ENCODE measurements at regions not wholly inside any gene's neighbourhood (a gene's known extent, or its start where the extent isn't known, plus 50 kb on each side); places are given as distances from the start of the nearest gene placed in this dataset.
"Not testable (repeated sequence)": the region's sequence is repeated elsewhere in the genome, so short reads cannot be mapped to it uniquely, and the experiment has no call there.

DNA sequence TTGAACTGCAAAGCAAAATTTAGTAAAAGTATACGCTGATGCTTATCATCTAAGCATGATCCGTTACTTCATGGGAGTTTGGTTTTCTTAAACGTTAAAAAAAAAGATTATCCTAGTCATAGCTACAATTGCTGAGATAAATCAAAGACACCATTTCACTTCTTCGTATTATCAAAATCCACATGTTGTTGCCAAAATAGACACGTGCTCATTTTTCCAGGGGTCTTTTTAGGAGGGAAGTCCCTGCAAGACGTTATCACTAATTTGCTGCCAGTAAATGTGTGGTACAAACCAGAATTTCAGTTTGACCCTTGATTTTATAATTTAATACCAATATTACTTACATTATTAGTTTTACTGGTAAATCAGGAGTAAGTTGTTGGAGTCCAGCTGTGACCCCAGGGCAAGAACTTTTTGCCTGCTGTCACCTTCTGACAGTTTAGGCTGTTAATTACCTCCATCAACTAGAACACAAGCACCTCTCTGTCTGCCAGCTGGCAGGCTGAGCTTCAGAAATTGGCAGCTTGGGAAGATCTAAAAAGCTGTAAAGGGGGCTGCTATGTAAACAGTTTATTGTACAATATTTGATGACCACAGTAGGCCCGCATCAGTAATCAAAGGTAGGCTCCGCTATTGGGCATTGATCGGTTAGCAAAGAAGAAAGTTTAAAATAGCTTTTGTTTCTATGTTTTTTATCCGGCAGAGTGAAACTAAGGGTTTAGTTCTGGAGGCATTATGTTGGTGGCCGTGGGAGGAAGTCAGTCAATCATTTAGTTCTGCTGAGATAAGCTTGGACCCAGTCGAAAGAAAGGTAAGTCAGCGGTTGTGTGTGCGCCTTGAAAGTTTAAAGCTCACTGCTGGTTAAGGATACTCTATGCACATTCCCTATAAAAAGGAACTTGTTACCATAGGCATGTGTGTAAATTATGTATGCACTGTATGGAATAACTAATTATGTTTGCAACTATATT is 196.4 kb downstream of the FBXO8 start:
- H3K4me3 ChIP-seq (ENCODE audit: low read depth, low read length): no peak overlapping the region
- DNase-seq (ENCODE audit: low read depth): no peak

DNA sequence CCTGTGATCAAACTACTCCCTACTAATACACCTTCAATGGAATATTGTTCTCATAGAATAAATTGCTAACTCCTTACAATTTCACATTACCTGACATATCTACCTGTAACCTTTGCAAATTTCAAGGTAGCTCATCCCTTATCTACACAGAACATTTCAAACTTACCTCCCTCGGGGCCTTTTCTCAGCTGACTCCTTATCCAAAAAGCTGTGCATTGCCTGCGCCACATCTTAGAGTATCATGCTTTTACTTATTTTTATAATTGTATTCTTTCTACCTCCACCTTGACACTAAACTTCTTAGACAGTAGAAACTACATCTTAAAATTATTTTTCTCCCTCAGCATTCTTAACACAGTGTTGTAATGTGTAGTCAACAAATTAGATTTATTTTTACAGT is 198.5 kb downstream of the FBXO8 start:
- DNase-seq (ENCODE audit: low read depth): no peak
- H3K4me3 ChIP-seq (ENCODE audit: low read depth, low read length): no peak overlapping the region

DNA sequence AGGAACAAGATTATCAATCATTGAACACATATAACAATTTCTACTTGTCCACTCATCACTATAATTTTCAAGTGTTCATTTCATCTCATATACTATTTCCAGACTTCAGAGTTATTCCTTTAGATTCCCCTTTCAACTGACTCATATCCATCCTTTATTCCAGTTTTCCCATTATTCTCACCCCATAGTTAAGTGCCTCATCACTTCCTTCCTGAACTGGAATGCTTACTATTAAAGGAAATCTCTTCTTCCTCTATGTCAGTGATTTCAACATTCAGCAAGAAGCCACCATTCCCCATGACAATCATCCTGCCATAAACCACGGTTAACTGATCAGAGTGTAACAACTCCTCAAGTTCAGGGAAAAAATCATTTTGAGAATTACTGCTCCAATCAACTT is 198.9 kb downstream of the FBXO8 start:
- peak; percentile 23 for DNase-seq (ENCODE audit: low read depth)
- H3K4me3 ChIP-seq (ENCODE audit: low read depth, low read length): no peak overlapping the region

DNA sequence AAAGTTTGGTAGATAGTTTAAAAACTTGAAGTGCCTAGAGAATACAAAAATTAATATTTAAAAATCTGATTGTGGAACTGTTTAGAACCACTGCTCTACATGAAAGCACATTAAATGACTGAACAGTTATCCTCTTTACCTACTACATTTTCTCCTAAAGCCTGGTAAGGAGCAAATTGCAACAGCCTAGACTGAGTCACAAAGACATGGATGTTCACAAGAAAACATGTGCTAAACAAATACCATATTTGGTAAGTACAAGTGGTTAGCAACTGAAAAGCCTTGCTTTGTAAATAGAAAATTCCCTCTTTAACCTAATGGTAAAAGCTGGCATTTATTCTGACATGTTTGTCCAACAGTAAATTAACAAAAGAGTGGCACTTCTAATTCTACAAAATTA is 203.1 kb downstream of the FBXO8 start:
- DNase-seq (ENCODE audit: low read depth): peak; percentile 65
- H3K4me3 ChIP-seq (ENCODE audit: low read depth, low read length): no peak overlapping the region

DNA sequence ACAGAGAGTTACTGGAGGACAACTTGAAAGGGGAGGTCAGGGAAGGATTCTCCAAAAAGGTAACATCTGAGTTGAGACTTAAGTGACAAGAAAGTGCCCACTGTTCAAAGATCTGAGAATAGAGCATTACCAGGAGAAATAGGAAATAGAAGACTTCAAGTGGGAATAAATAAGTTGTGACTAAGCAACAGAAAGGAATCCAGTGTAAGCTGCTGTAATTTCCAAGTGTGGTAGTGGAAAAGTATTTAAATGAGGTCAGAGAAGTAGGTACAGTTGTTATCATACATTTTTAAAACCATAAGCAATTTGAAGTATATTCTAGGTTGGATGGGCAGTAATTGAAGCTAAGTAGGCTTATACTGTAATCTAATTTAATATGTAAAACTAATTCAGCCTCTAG is 211.9 kb downstream of the FBXO8 start:
- no peak for DNase-seq (ENCODE audit: low read depth)
- H3K4me3 ChIP-seq (ENCODE audit: low read depth, low read length): no peak overlapping the region

DNA sequence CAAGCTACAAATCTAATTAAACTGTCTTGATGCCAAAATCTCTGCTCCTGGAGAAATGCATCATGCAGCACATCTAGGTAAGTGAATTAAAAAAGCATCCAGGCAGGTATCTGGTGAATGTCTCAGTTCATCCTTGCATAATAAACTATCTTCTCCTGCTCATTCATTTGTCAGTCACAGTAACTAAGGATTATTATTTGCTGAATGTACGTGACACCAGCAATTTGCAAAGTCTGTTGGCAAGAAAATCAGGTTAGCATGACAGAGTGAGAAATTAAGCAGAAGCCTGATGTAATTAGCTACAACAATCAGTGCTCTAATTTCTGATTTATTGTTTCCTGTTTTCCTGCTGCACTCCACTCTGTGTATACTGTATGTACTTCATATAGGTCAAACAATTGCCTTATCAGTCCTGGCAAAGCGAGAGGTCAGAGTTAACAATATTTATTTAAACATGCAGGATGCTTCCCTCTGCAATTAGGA is 213.6 kb downstream of the FBXO8 start:
- DNase-seq (ENCODE audit: low read depth): no peak
- H3K4me3 ChIP-seq (ENCODE audit: low read depth, low read length): no peak overlapping the region

DNA sequence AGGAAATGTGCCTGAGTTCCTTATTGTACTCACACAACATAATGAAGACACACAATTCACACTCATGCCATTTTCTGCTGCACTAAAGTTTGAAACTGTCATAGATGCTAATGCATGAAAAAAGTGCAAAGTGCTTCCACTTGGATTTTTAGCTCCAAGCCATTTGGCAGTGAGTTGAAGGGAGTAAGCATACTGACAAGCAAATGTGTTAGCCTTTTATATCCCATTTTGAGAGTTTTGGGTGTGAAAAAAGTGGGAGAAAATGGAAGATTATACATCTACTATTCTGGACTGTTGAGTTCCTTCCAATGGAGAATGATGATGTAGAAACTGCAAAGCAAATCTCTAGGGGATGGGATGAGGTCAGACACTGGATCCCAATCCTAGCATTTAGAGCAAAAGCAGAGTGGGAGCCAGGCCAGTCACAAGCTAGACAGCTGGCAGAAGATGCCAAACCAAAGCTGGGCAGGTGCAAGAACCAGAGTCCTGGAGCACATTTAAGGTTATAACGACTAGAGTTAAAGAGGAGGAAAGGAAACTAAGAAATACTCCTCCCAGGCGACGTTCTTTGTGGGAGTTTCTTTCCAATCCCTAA is 216.8 kb downstream of the FBXO8 start:
- no peak overlapping the region for H3K4me3 ChIP-seq (ENCODE audit: low read depth, low read length)
- no peak for DNase-seq (ENCODE audit: low read depth)

DNA sequence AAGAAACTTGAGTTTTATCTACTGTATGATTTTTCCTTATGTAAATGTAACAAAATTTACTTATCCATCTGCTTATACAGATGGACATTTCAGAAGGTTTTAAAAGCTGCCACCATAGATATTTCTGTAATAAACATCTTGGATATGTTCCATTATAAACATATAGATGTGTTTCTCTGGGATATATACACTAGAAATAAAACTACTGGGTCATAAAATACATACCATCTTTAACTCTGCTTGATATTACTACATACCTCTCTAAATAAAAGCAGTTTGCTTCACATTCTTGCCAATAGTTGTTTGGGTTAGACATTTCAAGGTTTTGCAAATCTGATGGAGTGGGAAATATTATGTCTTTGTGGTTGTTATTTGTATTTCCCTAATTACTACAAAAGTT is 220.6 kb downstream of the FBXO8 start:
- no peak overlapping the region for H3K4me3 ChIP-seq (ENCODE audit: low read depth, low read length)
- DNase-seq (ENCODE audit: low read depth): no peak

DNA sequence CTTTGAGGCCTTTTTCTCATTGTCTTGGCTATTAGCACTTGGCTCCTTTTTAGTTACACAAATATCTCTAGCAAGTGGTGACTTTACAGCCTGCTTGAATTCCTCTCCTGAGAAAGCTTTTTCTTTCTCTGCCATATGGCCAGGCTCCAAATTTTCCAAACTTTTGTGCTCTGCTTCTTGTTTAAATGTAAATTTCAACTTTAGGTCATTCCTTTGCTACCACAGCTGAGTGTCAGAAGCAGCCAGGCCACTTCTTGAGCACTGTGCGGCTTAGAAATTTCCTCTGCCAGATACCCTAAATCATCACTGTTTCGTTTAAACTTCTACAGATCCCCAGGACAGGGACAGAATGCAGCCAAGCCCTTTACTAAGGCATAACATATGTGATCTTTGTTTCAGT is 222.4 kb downstream of the FBXO8 start:
- H3K4me3 ChIP-seq (ENCODE audit: low read depth, low read length): no peak overlapping the region
- DNase-seq (ENCODE audit: low read depth): no peak

DNA sequence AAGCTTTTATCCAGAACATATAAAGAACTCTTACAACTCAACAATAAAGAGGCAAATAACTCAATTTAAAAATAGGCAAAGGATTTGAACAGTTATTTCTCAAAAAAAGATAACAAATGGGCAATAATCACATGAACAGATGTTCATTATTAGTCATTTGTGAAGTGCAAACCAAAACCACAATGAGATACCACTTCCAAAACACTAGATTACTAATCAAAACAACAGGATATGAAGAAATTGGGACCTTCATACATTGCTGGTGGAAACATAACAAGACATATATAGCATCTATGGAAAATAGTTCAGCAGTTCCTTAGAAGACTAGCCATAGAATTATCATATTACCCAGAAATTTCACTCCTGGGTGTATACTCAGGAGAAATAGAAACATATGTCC is 224.6 kb downstream of the FBXO8 start:
- no peak overlapping the region for H3K4me3 ChIP-seq (ENCODE audit: low read depth, low read length)
- no peak for DNase-seq (ENCODE audit: low read depth)

DNA sequence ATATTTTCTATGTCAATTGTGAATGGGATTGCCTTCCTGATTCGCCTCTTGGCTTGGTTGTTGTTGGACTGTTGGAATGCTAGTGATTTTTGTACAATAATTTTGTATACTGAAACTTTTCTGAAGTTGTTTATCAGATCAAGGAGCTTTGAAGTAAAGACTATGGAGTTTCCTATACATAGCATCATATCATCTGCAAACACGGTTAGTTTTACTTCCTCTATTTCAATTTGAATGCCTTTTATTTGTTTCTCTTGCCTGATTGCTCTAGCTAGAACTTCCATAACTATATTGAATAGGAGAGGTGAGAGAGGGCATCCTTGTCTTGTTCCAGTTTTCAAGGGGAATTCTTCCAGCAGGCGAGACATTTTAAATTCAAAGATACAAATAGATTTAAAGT is 226.5 kb downstream of the FBXO8 start:
- DNase-seq (ENCODE audit: low read depth): no peak
- H3K4me3 ChIP-seq (ENCODE audit: low read depth, low read length): no peak overlapping the region

DNA sequence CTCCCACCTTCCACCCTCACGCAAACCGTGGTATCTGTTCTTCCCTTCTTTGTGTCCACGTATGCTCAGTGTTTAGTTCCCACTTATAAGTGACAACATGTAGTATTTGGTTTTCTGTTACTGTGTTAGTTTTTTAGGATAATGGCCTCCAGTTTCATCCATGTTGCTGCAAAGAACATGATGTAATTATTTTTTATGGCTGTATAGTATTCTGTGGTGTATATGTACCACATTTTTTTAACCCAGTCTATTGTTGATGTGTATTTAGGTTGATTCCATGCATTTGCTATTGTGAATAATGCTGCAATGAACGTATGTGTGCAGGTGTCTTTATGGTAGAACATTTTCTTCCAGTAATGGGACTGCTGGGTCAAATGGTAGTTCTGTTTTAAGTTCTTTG is 228.1 kb downstream of the FBXO8 start:
- no peak for DNase-seq (ENCODE audit: low read depth)
- H3K4me3 ChIP-seq (ENCODE audit: low read depth, low read length): no peak overlapping the region

DNA sequence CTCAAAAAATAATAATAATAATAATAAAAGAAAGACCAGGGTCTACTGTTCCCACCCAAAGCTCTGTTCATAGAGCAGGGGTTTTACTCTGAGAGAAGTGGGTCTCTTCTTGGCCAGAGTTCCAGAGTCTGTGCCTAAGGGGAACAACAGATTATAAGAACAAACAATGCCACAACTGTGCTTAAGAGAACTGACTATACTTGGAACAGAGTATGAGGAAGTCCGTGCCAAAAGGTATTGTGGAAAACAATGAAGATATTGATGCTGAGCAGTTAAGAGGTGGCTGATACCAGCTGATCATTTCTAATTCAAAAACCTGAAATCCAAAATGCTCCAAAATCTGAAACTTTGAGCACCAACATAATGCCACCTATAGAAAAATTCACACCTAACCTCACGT is 229.6 kb downstream of the FBXO8 start:
- DNase-seq (ENCODE audit: low read depth): no peak

DNA sequence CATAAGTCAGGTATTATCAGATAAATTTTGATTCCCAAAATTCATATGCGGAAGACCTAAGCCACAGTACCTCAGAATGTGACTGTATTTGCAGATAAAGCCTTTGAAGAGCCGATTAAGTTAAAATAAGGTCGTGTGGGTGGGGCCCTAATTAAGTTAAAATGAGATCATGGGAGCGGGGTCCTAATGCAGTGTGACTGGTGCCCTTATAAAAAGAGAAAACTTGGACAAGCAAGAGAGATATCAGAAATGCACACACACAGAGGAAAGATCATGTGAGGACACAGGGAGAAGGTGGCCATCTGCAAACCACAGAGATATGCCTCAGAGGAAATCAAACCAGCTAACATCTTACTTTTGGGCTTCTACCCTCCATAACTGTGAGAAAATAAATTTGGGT is 236.1 kb downstream of the FBXO8 start:
- DNase-seq (ENCODE audit: low read depth): no peak
- no peak overlapping the region for H3K4me3 ChIP-seq (ENCODE audit: low read depth, low read length)

More for the DNA sequence above, 229.6 kb downstream of the FBXO8 start:
- H3K4me3 ChIP-seq (ENCODE audit: low read depth, low read length): no peak overlapping the region

DNA sequence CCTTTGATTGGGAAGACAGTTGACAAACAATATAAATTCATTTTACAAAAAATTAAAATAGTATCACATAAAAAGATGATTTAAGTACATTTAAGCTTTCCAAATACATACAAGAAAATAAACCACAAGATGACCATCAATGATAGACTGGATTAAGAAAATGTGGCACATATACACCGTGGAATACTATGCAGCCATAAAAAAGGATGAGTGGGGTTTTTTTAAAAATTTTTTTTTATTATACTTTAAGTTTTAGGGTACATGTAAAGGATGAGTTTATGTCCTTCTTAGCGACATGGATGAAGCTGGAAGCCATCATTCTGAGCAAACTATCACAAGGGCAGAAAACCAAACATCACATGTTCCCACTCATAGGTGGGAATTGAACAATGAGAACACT is 237.6 kb downstream of the FBXO8 start:
- H3K4me3 ChIP-seq (ENCODE audit: low read depth, low read length); DNase-seq (ENCODE audit: low read depth): not testable (repeated sequence)

DNA sequence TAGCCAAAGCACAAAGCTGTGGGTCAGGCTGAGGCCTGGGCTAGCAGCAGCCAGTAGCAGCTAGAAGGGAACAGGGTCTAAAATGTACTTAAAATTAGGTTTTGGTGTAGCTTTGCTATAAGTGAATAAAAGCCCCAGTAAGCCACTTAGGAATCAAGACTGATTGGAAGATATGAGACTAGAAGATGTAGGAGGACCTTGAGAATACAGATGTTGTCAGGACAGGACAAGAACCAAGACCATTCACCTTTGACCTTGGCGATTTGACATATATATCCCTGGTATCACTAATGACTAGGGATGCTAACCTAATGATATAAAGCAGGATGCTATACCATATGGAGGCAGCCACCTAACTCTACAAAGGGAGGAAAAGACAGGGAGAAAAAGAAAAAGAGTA is 238.1 kb downstream of the FBXO8 start:
- DNase-seq (ENCODE audit: low read depth): no peak

DNA sequence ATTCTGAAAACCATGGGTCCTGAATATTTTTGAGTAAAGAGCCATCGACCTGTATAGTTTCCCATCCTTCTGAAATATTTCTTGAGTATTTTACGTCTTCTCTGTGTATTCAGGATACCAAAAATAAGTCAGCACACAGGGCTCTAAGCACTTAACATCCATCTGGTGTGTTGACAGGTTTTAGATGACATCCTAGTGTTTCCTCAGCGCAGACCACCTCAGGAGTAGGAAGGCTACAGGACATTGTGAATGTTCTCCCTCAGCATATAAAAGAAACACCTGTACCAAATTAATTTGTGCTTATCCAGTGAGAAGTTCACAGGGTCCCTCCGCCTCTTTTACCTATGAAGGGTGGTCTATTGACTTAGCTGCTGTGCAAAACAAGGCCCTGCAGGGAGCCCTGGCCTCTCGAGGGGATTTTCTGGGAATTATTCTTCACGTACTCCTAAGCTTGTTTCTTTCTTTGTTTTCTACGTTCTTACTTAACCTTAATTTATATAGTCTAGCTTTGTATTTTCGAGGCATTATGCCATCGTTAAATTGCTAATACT is 241.8 kb downstream of the FBXO8 start:
- H3K4me3 ChIP-seq (ENCODE audit: low read depth, low read length): no peak overlapping the region
- DNase-seq (ENCODE audit: low read depth): no peak

More for the DNA sequence above, 238.1 kb downstream of the FBXO8 start:
- H3K4me3 ChIP-seq (ENCODE audit: low read depth, low read length): no peak overlapping the region

DNA sequence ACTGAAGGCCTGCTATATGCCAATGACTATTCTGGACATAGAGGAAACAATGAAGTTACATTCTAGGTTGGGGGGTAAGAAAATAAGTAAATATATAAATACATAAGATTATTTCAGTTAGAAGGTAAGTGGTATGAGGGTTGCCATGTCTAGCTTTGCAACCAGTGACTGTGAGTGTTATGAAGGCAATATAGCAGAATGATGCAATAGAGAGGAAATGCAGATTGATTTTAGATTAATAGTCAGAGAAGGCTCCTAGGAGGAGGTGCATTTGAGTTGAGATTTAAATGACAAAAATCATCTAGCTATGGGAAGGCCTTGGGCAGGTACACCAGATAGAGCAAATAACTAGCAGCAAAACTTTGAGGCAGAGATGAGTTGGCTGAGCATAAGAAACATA is 243.2 kb downstream of the FBXO8 start:
- H3K4me3 ChIP-seq (ENCODE audit: low read depth, low read length): no peak overlapping the region

DNA sequence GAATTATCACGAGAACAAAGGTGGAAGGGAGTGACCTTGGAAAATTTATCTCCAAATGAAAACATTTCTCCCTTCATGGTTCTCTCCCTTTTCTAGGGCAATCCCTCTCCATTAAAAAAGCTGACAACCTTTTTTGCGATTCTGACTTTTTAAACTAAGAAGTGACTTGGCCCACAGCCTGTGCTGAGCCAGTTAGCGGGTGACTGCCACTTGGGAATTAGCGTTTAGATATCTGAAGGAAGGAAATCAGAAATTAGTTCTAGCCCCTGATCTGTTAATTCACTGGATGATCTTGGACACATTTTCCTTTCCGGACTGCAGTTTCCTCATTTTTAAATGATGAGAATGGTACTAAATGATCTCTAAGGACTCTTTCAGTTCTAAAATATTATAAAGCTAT is 245.0 kb downstream of the FBXO8 start:
- no peak overlapping the region for H3K4me3 ChIP-seq (ENCODE audit: low read depth, low read length)
- DNase-seq (ENCODE audit: low read depth): no peak

More for the DNA sequence above, 243.2 kb downstream of the FBXO8 start:
- DNase-seq (ENCODE audit: low read depth): no peak

DNA sequence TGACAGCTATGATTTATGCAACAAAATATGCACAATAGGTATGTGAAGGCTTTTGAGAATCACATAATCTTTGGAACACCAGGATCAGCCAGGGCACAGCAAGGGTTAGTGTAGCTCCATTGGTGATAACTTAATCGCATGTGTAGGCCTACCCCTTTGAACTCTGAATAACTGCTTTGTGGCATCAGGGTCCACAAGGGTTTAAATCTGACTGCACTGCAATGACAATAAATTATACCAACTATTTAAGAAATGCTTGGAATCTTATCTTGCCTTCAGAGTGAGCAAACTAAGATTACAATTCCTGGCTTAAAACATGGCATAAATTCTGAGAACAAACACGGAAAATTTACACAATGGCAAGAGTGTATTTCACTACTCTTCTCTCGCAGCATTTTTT is 245.8 kb downstream of the FBXO8 start:
- no peak overlapping the region for H3K4me3 ChIP-seq (ENCODE audit: low read depth, low read length)
- DNase-seq (ENCODE audit: low read depth): no peak

DNA sequence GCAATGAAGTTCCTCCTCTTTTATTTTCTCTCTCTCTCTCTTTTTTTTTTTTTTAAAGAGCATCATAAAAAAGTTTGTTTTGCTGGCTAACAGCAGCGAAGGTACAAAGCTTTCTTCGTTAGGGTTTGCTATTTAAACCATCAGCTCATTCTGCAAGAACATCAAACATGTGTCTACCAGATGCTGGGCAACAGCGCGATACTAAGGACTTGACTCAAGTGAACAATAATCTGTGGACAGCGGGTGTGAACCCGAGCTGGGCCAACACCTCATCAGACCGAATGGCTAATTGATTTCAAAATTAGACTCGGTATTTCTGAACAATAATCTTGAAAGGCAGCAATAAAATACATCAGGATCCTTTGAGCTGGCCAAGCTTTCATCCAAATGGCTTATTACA is 246.4 kb downstream of the FBXO8 start:
- no peak overlapping the region for H3K4me3 ChIP-seq (ENCODE audit: low read depth, low read length)
- no peak for DNase-seq (ENCODE audit: low read depth)

Data from skeletal muscle cell (primary cell).